ENCODE measurements at regions not wholly inside any gene's neighbourhood (a gene's known extent, or its start where the extent isn't known, plus 50 kb on each side); places are given as distances from the start of the nearest gene placed in this dataset.

DNA sequence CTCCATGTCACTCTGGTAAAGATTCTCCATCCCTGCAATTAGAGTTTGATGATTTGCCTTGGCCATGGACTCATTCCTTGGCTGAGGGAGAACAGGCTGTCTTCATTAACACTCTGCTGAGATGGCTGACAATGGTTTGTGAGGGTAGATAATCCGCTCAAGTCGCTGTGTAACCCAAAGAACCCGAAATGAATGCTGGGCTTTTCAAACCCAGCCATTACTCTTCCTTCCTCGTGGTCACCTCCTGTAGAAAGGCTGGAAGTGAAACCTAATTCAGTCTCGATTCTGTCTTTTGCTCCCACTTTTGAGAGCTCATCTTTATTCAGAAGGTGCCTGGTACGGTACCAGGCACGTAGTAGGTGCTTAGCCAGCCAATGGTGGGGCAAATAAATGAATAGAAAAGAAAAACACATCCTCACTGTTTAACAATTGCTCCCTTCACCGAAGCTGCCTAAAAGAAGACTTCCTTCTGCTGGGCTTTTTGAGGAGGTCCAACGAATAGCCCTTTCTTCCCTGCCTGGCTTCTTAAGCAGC lies 190.2 kb downstream of the BCAS1 start:
- TF ChIP-seq EZH2phosphoT487 (conservative IDR thresholded peaks at IDR 0.05; ENCODE audit: low read length): no peak
- TF ChIP-seq, protein P1, sequence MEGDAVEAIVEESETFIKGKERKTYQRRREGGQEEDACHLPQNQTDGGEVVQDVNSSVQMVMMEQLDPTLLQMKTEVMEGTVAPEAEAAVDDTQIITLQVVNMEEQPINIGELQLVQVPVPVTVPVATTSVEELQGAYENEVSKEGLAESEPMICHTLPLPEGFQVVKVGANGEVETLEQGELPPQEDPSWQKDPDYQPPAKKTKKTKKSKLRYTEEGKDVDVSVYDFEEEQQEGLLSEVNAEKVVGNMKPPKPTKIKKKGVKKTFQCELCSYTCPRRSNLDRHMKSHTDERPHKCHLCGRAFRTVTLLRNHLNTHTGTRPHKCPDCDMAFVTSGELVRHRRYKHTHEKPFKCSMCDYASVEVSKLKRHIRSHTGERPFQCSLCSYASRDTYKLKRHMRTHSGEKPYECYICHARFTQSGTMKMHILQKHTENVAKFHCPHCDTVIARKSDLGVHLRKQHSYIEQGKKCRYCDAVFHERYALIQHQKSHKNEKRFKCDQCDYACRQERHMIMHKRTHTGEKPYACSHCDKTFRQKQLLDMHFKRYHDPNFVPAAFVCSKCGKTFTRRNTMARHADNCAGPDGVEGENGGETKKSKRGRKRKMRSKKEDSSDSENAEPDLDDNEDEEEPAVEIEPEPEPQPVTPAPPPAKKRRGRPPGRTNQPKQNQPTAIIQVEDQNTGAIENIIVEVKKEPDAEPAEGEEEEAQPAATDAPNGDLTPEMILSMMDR (IDR thresholded peaks at IDR 0.05; ENCODE audit: insufficient read depth, low read length, poor library complexity, severe bottlenecking): no peak
- Histone ChIP-seq H4K20me1 (ENCODE audit: low read depth, low read length) (no peaks in the 10 kb centered on the region), H3K36me3 (ENCODE audit: low read length) (no peaks in the 10 kb centered on the region), H3K4me3 (ENCODE audit: insufficient read depth, low read length, poor library complexity, severe bottlenecking) (no peak overlapping the region), H3F3A (ENCODE audit: insufficient read depth) (no peaks in the 10 kb centered on the region), H3K4me2 (ENCODE audit: low read depth, low read length, poor library complexity, severe bottlenecking) (no peak overlapping the region), H3K79me2 (ENCODE audit: insufficient read depth, low read length) (no peaks in the 10 kb centered on the region), H3K27ac (ENCODE audit: low read depth, low read length) (no peak overlapping the region), H3K9me2 (replicated peaks; ENCODE audit: insufficient read depth, low read length) (no peaks in the 10 kb centered on the region), H2AFZ (ENCODE audit: low read depth, low read length, severe bottlenecking) (no peak overlapping the region), H3K27me3 (ENCODE audit: low read length) (no peaks in the 10 kb centered on the region), H3K9ac (ENCODE audit: low read length) (no peak overlapping the region), H3K9me3 (ENCODE audit: insufficient read depth, low read length) (no peaks in the 10 kb centered on the region)

DNA sequence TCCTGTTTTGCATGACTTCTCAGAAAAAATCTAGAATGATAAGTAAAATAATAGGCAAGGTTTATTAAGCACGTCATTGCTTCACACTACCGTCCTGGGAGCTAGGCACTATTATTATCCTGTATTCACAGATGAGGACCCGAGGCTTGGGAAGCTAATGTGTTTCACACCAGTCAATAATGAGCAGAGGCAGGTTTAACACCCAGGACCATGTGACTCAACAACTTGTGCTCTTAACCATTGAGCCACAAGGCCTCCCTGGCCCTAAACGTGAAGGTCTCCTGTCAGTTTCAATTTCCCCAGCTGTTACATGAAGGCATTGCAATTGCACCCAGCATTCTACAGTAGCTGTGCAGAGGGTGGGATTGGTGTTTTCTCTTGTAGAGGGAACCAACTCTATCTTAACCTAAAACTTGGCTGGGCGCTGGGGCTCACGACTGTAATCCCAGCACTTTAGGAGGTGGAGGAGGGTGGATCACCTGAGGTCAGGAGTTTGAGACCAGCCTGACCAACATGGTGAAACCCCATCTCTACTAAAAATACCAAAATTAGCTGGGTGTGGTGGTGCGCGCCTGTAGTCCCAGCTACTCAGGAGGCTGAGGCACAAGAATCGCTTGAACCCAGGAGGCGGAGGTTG lies 191.2 kb downstream of the BCAS1 start:
- Histone ChIP-seq H3K4me3 (ENCODE audit: insufficient read depth, low read length, poor library complexity, severe bottlenecking) (no peak overlapping the region), H3K9ac (ENCODE audit: low read length) (no peak overlapping the region), H3K4me2 (ENCODE audit: low read depth, low read length, poor library complexity, severe bottlenecking) (no peak overlapping the region), H2AFZ (ENCODE audit: low read depth, low read length, severe bottlenecking) (no peak overlapping the region), H3F3A (ENCODE audit: insufficient read depth) (peaks cover 4% of the 10 kb centered on the region; the same call in 1 of the 2 replicates), H3K9me2 (replicated peaks; ENCODE audit: insufficient read depth, low read length) (no peaks in the 10 kb centered on the region), H3K36me3 (ENCODE audit: low read length) (no peaks in the 10 kb centered on the region), H3K79me2 (ENCODE audit: insufficient read depth, low read length) (no peaks in the 10 kb centered on the region), H4K20me1 (ENCODE audit: low read depth, low read length) (no peaks in the 10 kb centered on the region), H3K27me3 (ENCODE audit: low read length) (no peaks in the 10 kb centered on the region), H3K9me3 (ENCODE audit: insufficient read depth, low read length) (no peaks in the 10 kb centered on the region), H3K27ac (ENCODE audit: low read depth, low read length) (no peak overlapping the region)
- TF ChIP-seq, protein P1 (IDR thresholded peaks at IDR 0.05; ENCODE audit: insufficient read depth, low read length, poor library complexity, severe bottlenecking): no peak
- no peak for TF ChIP-seq EZH2phosphoT487 (conservative IDR thresholded peaks at IDR 0.05; ENCODE audit: low read length)

DNA sequence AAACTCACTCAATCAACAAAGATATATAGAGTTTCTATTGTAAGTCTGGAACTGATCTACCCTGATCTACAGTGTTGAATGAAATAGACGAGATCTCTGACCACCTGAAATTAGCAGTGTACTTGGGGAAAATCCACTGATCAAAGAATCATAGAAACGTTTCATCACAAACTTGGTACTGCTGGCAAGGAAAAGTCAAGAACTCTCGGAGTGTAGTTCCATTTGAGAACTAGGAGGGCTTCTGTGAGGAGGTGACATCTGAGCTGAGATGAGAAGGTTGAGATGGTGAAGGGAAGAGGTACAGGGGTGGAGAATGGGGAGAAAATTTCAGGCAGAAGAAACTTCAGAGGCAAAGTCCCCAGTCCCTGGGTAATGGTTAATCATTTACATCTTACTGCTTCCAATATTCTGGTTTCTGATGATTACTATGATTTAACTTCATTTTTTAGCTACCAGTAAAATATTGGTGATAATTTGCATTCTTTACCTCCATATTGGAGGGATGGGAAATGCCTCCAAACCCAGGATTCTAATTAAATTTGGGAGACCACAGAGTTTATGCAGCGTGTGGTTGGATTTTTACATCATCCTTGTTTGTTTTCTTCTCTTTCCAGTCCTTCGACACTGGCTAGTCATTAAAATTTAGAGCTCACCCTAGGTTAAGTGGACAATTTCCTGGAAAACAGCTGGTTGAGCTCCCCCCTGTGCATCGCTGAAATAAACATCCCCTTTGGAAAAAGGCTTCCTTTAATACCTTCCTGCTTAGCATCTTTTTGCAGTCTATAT lies 191.9 kb downstream of the BCAS1 start:
- H2AFZ ChIP-seq (ENCODE audit: low read depth, low read length, severe bottlenecking): no peak overlapping the region
- H3K9me3 ChIP-seq (ENCODE audit: insufficient read depth, low read length): no peaks in the 10 kb centered on the region
- H3K4me3 ChIP-seq (ENCODE audit: insufficient read depth, low read length, poor library complexity, severe bottlenecking): no peak overlapping the region
- H3K4me2 ChIP-seq (ENCODE audit: low read depth, low read length, poor library complexity, severe bottlenecking): no peak overlapping the region
- H4K20me1 ChIP-seq (ENCODE audit: low read depth, low read length): no peaks in the 10 kb centered on the region
- no peak overlapping the region for H3K27ac ChIP-seq (ENCODE audit: low read depth, low read length)
- H3F3A ChIP-seq (ENCODE audit: insufficient read depth): peaks cover 7% of the 10 kb centered on the region; the same call in 1 of the 2 replicates
- TF ChIP-seq, protein P1 (IDR thresholded peaks at IDR 0.05; ENCODE audit: insufficient read depth, low read length, poor library complexity, severe bottlenecking): no peak
- TF ChIP-seq EZH2phosphoT487 (conservative IDR thresholded peaks at IDR 0.05; ENCODE audit: low read length): no peak
- H3K27me3 ChIP-seq (ENCODE audit: low read length): no peaks in the 10 kb centered on the region
- no peaks in the 10 kb centered on the region for H3K9me2 ChIP-seq (replicated peaks; ENCODE audit: insufficient read depth, low read length)
- H3K79me2 ChIP-seq (ENCODE audit: insufficient read depth, low read length): no peaks in the 10 kb centered on the region
- no peaks in the 10 kb centered on the region for H3K36me3 ChIP-seq (ENCODE audit: low read length)
- H3K9ac ChIP-seq (ENCODE audit: low read length): no peak overlapping the region

Data from SU-DHL-6 (cell line).